H1 (cell line): ENCODE measurements at regions not wholly inside any gene's neighbourhood (a gene's known extent, or its start where the extent isn't known, plus 50 kb on each side); places are given as distances from the start of the nearest gene placed in this dataset.

Experiments
- ASH2L ChIP-seq: fragments of 200-600, 300-600 bp; sonication (generic); IDR thresholded peaks from one replicate; pipeline ENCODE4 v1.7.1; 2017; ENCODE audit warnings: low read length
- CREB1 ChIP-seq: IDR thresholded peaks from 2 replicates; pipeline ENCODE4 v1.6.1; 2012; ENCODE audit warnings: inconsistent platforms
- CTBP2 ChIP-seq: IDR thresholded peaks from 2 replicates; pipeline ENCODE4 v1.7.0; 2011; ENCODE audit warnings: borderline replicate concordance, mild to moderate bottlenecking, moderate library complexity, mixed read lengths, low read length; ENCODE audit not compliant: insufficient read depth, insufficient read length
- HDAC6 ChIP-seq: IDR thresholded peaks from one replicate; pipeline ENCODE4 v1.7.1; 2012; ENCODE audit warnings: low read depth, mild to moderate bottlenecking, inconsistent platforms, low read length, moderate library complexity
- JUN ChIP-seq: IDR thresholded peaks from 2 replicates; pipeline ENCODE4 v1.6.1; 2011; ENCODE audit warnings: low read depth, mild to moderate bottlenecking, improper control_type of control experiment, low read length
- JUND ChIP-seq: IDR thresholded peaks from 2 replicates; pipeline ENCODE4 v1.6.1; 2011; ENCODE audit warnings: mild to moderate bottlenecking, improper control_type of control experiment, low read length
- KDM1A ChIP-seq: fragments of 200-600, 300-600 bp; sonication (generic); IDR thresholded peaks from 2 replicates; pipeline ENCODE4 v1.7.1; 2016; ENCODE audit warnings: mild to moderate bottlenecking, low read length, borderline replicate concordance
- NANOG ChIP-seq: IDR thresholded peaks from 2 replicates; pipeline ENCODE4 v1.6.1; 2011; ENCODE audit warnings: low read length, low read depth, mild to moderate bottlenecking, inconsistent platforms; ENCODE audit not compliant: insufficient read depth, poor library complexity, severe bottlenecking
- RFX5 ChIP-seq: IDR thresholded peaks from 2 replicates; pipeline ENCODE4 v1.6.1; 2011; ENCODE audit warnings: low read depth, low read length, improper control_type of control experiment, borderline replicate concordance
- SIN3A ChIP-seq, 2 experiments: IDR thresholded peaks in 1 of 2; conservative IDR thresholded peaks in 1 of 2; 2 replicates each; pipeline ENCODE4 v1.6.1; 2011 to 2012; ENCODE audit warnings: low read length in 2 of 2, improper control_type of control experiment in 1 of 2, low read depth in 1 of 2, mild to moderate bottlenecking in 1 of 2
- TF ChIP-seq, protein P1 (sequence below): fragments of 300-600 bp; sonication (generic); IDR thresholded peaks from 2 replicates; pipeline ENCODE4 v1.7.1; 2012; ENCODE audit warnings: low read length, moderate library complexity, mild to moderate bottlenecking, inconsistent platforms; ENCODE audit not compliant: insufficient replicate concordance
- TF ChIP-seq, protein P2 (sequence below): IDR thresholded peaks from 2 replicates; pipeline ENCODE4 v1.6.1; 2012; ENCODE audit warnings: inconsistent platforms

DNA sequence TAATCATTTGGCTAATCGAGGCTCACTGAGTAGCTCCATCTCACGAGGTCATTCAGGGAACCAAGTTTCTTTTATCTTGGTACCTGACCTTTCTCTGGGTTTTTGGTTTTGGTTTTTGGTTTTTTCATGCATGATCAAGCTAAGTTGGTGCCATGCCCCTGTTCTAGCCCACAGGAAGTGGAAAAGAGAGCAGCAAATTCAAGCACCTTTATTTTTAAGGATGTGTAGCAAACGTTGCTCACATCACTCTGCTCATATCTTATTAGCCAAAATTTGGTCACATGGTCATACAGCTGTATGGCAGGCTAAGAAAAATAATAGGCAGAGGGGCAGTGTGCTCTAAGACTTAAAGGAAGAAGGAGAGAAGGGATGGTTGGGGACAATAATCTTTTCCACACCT is 593.5 kb downstream of the DIAPH3 start (continued):
- TF ChIP-seq, protein P1, sequence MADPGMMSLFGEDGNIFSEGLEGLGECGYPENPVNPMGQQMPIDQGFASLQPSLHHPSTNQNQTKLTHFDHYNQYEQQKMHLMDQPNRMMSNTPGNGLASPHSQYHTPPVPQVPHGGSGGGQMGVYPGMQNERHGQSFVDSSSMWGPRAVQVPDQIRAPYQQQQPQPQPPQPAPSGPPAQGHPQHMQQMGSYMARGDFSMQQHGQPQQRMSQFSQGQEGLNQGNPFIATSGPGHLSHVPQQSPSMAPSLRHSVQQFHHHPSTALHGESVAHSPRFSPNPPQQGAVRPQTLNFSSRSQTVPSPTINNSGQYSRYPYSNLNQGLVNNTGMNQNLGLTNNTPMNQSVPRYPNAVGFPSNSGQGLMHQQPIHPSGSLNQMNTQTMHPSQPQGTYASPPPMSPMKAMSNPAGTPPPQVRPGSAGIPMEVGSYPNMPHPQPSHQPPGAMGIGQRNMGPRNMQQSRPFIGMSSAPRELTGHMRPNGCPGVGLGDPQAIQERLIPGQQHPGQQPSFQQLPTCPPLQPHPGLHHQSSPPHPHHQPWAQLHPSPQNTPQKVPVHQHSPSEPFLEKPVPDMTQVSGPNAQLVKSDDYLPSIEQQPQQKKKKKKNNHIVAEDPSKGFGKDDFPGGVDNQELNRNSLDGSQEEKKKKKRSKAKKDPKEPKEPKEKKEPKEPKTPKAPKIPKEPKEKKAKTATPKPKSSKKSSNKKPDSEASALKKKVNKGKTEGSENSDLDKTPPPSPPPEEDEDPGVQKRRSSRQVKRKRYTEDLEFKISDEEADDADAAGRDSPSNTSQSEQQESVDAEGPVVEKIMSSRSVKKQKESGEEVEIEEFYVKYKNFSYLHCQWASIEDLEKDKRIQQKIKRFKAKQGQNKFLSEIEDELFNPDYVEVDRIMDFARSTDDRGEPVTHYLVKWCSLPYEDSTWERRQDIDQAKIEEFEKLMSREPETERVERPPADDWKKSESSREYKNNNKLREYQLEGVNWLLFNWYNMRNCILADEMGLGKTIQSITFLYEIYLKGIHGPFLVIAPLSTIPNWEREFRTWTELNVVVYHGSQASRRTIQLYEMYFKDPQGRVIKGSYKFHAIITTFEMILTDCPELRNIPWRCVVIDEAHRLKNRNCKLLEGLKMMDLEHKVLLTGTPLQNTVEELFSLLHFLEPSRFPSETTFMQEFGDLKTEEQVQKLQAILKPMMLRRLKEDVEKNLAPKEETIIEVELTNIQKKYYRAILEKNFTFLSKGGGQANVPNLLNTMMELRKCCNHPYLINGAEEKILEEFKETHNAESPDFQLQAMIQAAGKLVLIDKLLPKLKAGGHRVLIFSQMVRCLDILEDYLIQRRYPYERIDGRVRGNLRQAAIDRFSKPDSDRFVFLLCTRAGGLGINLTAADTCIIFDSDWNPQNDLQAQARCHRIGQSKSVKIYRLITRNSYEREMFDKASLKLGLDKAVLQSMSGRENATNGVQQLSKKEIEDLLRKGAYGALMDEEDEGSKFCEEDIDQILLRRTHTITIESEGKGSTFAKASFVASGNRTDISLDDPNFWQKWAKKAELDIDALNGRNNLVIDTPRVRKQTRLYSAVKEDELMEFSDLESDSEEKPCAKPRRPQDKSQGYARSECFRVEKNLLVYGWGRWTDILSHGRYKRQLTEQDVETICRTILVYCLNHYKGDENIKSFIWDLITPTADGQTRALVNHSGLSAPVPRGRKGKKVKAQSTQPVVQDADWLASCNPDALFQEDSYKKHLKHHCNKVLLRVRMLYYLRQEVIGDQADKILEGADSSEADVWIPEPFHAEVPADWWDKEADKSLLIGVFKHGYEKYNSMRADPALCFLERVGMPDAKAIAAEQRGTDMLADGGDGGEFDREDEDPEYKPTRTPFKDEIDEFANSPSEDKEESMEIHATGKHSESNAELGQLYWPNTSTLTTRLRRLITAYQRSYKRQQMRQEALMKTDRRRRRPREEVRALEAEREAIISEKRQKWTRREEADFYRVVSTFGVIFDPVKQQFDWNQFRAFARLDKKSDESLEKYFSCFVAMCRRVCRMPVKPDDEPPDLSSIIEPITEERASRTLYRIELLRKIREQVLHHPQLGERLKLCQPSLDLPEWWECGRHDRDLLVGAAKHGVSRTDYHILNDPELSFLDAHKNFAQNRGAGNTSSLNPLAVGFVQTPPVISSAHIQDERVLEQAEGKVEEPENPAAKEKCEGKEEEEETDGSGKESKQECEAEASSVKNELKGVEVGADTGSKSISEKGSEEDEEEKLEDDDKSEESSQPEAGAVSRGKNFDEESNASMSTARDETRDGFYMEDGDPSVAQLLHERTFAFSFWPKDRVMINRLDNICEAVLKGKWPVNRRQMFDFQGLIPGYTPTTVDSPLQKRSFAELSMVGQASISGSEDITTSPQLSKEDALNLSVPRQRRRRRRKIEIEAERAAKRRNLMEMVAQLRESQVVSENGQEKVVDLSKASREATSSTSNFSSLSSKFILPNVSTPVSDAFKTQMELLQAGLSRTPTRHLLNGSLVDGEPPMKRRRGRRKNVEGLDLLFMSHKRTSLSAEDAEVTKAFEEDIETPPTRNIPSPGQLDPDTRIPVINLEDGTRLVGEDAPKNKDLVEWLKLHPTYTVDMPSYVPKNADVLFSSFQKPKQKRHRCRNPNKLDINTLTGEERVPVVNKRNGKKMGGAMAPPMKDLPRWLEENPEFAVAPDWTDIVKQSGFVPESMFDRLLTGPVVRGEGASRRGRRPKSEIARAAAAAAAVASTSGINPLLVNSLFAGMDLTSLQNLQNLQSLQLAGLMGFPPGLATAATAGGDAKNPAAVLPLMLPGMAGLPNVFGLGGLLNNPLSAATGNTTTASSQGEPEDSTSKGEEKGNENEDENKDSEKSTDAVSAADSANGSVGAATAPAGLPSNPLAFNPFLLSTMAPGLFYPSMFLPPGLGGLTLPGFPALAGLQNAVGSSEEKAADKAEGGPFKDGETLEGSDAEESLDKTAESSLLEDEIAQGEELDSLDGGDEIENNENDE, result no peak
- TF ChIP-seq SIN3A (conservative IDR thresholded peaks at IDR 0.05 in 1 of 2, IDR thresholded peaks at IDR 0.05 in 1 of 2; ENCODE audit: low read depth in 1 of 2, low read length in 2 of 2) (no peak), KDM1A (no peak), HDAC6 (no peak), CREB1 (no peak), JUND (no peak), ASH2L (no peak), JUN (no peak), RFX5 (no peak), NANOG (no peak), CTBP2 (no peak)
- TF ChIP-seq, protein P2, sequence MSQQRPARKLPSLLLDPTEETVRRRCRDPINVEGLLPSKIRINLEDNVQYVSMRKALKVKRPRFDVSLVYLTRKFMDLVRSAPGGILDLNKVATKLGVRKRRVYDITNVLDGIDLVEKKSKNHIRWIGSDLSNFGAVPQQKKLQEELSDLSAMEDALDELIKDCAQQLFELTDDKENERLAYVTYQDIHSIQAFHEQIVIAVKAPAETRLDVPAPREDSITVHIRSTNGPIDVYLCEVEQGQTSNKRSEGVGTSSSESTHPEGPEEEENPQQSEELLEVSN, result no peak
